ENCODE measurements at regions not wholly inside any gene's neighbourhood (a gene's known extent, or its start where the extent isn't known, plus 50 kb on each side); places are given as distances from the start of the nearest gene placed in this dataset.

GRCh38 chr15:61621865-61622264 lies 392.8 kb upstream of the RORA start:
- H3K79me2 ChIP-seq (ENCODE audit: insufficient read depth, low read length), result no peaks in the 10 kb centered on the region
- no CpG with 5 or more reads among the region's 2 CpGs for WGBS (ENCODE audit: extremely low coverage, insufficient read length, low lambda C conversion rate)
- H3K9me3 ChIP-seq (ENCODE audit: control insufficient read depth, low read depth, low read length), result no peaks in the 10 kb centered on the region
- H3K4me1 ChIP-seq (ENCODE audit: insufficient read depth, low read length), result no peaks in the 10 kb centered on the region
- H3K79me1 ChIP-seq (ENCODE audit: insufficient read depth, low read depth, low read length, poor library complexity, severe bottlenecking), result no peaks in the 10 kb centered on the region
- no peak for TF ChIP-seq CTCF (conservative IDR thresholded peaks at IDR 0.05)
- no peaks in the 10 kb centered on the region for H3K27me3 Mint-ChIP-seq (ENCODE audit: low read depth)
- no peak overlapping the region for H4K91ac ChIP-seq (ENCODE audit: insufficient read length, low read depth, low read length)
- no peak overlapping the region for H2BK15ac ChIP-seq (ENCODE audit: low read depth, low read length)
- no peak overlapping the region for H4K8ac ChIP-seq (replicated peaks; ENCODE audit: insufficient read length, low read depth, low read length)
- H3K27ac Mint-ChIP-seq, result no peak overlapping the region
- peaks cover 3 to 6% of the 10 kb centered on the region in 2 experiments; a peak in 1 of 4 replicates for H3K4me1 Mint-ChIP-seq
- no peaks in the 10 kb centered on the region for H4K20me1 ChIP-seq (ENCODE audit: control insufficient read depth, insufficient read depth, insufficient read length)
- H3K18ac ChIP-seq (ENCODE audit: insufficient read length, low read depth, low read length), result no peak overlapping the region
- no peak overlapping the region for H3K56ac ChIP-seq (ENCODE audit: insufficient read length, low read depth, low read length)
- no peak overlapping the region for H3K4me3 Mint-ChIP-seq
- H3K9ac ChIP-seq (ENCODE audit: extremely low read depth, insufficient read length, low read length), result no peak overlapping the region
- H2BK12ac ChIP-seq (ENCODE audit: insufficient read length, low read depth, low read length), result no peak overlapping the region
- no peak for DNase-seq
- no peaks in the 10 kb centered on the region for H3K23me2 ChIP-seq (ENCODE audit: insufficient read length, low read depth, low read length, poor library complexity, severe bottlenecking)
- H2BK20ac ChIP-seq (ENCODE audit: low read depth, low read length, poor library complexity, severe bottlenecking), result no peak overlapping the region
- no peak overlapping the region for H3K23ac ChIP-seq (ENCODE audit: insufficient read length, low read depth, low read length)
- no peak overlapping the region for H3K27ac ChIP-seq (ENCODE audit: insufficient read length, low read depth, low read length)
- no peak overlapping the region for H2AK5ac ChIP-seq (ENCODE audit: insufficient read length, low read length)
- H3K9me3 Mint-ChIP-seq, result peaks cover 5 to 7% of the 10 kb centered on the region in 2 experiments; a peak in 3 of 5 replicates
- no peak overlapping the region for H4K5ac ChIP-seq (ENCODE audit: insufficient read length, low read depth, low read length)
- peaks cover 0 to 2% (median 0%) of the 10 kb centered on the region in 3 experiments; a peak in 1 of 7 replicates for H3K36me3 Mint-ChIP-seq (ENCODE audit: insufficient read depth in 1 of 3, low read depth in 3 of 3)
- H2BK5ac ChIP-seq (ENCODE audit: insufficient read length, low read length), result no peak overlapping the region
- no peak overlapping the region for H2BK120ac ChIP-seq (ENCODE audit: low read depth, low read length, poor library complexity, severe bottlenecking)
- no peak overlapping the region for H3K14ac ChIP-seq (ENCODE audit: insufficient read depth, low read length)
- no peak overlapping the region for H3T11ph ChIP-seq (ENCODE audit: low read length)
- H3K4me2 ChIP-seq (ENCODE audit: insufficient read depth, insufficient read length, low read length), result no peak overlapping the region
- H3K27me3 ChIP-seq (ENCODE audit: insufficient read depth, low read length), result no peaks in the 10 kb centered on the region
- no peak overlapping the region for H3K4ac ChIP-seq (ENCODE audit: low read depth, low read length)
- no peak overlapping the region for H2AFZ ChIP-seq (ENCODE audit: low read length)
